ENCODE measurements at regions not wholly inside any gene's neighbourhood (a gene's known extent, or its start where the extent isn't known, plus 50 kb on each side); places are given as distances from the start of the nearest gene placed in this dataset.

DNA sequence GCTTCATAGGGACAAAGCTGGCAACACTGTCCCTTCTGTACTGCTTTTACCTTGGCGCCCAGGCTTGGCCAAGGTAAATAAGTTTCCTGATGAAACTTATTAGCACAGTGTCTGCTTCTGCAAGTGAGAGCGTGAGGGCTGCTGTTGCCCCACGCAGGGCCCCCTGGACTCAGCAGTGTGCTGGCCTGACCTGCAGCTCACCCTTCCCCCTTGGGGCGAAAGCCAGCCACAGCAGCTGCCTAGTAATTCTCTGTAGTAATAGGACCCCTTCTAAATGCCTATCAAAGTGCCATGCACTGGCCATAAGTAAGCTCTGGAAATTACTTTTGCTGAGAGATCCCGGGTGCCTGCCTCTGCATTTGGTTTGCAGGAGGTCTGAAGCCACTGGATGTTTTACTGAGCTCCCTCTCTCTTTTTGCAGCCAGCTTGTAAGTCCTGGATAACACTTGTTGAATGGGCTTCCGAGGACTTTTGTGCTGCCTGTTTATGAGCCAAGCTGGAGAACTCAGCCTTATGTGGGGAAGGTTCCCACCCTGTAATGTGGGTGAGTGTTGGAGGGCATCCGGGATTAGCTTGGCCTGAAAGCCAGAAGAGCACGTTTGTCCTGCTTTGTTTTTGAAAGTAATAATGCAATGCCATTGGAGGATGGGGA, 293.9 kb downstream of the C7orf25 start:
- no peak for DNase-seq (ENCODE audit: low spot score)

GRCh38 chr7:42617071-42617765, 294.7 kb downstream of the C7orf25 start:
- no peak for DNase-seq (ENCODE audit: low spot score)

- DNase-seq (ENCODE audit: low spot score), result no peak
These were observed 297.2 kb downstream of the C7orf25 start for GRCh38 chr7:42614636-42615035.

DNA sequence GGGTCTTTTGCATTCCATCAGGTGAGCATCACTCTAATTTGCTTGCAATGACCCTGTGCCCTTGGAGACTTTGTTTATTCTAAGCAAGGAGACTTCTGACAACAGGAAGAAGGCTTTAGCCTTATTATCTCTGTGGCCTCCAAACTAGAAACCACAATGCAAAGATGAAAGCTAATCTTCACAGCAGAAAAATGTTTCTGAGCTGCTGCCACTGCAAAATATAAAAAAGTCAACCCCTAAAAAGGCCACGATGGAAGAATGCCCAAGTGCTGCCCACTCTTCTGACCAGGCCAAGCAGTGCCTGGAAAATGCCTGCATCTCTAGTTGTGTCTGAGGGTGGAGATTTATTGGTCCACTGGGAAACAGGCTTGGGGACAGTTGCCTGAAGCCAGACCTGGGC, 299.9 kb downstream of the C7orf25 start:
- no peak for DNase-seq (ENCODE audit: low spot score)

- no peak for DNase-seq (ENCODE audit: low spot score)
These were observed 300.5 kb downstream of the C7orf25 start for GRCh38 chr7:42611289-42611928.

DNA sequence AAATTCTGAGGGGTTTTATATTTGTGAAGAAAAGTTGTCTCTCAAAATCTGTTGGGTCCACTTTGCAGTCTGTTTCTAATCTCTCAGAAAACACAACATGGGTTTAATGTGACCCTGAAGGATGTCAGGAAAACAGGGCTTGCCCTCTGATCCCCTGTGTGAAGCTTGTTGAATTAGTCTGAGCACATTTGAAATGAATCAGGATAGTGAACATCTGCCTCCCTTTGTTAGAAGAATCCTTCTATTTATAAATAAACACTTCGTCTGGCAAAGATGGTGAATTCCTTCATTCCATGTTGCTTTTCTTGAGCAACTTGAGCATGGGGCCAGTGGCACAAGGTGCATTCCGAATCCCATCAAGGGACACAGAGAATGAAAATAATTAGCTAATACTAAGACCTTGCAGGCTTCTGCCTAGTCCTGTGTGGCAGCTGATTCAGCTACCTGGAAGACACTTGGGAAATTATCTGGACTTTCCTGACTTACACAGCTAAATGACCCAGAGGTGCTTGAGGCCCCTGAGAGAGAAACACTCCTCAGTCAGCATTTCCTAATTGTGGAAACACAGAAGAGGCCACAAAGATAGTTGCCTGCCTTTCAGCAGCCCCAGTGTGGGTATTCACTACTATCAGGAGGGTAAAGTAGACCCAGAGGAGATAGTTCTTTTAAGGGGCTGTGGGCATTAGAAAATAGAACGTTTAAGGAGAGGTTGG, 305.5 kb downstream of the C7orf25 start:
- no peak for DNase-seq (ENCODE audit: low spot score)

DNA sequence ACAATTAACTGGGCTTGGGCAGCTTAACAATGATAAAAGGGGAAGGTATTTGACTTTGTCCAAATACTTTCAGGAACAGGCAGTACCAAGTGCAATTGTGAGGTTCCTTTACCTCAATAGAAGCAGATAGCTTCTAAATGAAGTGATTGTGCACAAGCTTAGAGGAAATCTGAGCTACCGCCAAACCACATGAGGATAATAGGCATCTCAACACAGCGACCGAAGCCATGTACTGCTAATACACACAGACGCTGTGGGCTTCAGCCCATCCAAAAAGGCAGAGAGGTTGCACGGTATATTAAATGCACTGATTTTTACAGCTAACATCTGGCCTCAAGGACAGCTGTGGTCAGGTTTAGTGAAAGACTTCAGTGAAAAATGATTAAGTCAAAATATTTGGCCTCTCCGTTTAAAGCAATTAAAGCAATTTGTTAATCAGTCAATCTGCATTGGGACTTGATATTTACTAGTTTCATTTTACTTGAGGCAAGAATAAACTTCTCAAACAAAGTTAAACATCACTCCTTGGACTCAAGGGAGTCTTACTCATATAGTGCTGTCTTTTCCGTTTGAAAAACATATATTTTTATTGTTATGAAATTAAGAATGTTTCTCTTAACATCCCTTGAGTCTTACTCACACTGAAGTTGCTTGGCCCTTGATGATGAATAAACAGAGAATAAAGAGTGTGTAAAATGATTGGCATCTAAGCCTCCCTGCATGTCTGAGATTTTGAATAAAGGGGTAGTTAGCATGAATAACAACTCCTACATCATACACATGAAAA, 306.3 kb downstream of the C7orf25 start:
- DNase-seq (ENCODE audit: low spot score), result no peak

DNA sequence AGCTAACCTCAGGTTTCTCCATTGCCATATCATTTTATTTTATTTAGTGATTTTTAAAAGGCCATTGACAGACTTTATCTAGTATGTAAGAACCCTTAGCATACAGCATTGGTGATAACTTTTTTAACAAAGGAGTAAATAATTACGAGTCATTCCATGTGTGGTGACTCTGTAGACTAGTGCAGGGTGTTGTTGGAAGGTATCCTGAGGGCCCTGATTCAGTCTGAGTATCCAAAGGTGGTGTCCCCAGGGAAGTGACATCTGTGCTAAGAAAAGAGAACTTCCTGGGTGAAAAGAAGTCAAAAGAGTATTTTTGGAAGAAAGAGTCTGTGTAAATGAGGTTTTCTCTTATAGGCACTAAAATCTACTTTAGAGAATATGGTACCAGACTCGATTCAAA, 308.4 kb downstream of the C7orf25 start:
- no peak for DNase-seq (ENCODE audit: low spot score)

GRCh38 chr7:42597300-42597699, 314.6 kb downstream of the C7orf25 start:
- DNase-seq (ENCODE audit: low spot score), result no peak

GRCh38 chr7:42596737-42597136, 315.1 kb downstream of the C7orf25 start:
- DNase-seq (ENCODE audit: low spot score), result no peak

GRCh38 chr7:42593860-42594259, 318.0 kb downstream of the C7orf25 start:
- no peak for DNase-seq (ENCODE audit: low spot score)

DNA sequence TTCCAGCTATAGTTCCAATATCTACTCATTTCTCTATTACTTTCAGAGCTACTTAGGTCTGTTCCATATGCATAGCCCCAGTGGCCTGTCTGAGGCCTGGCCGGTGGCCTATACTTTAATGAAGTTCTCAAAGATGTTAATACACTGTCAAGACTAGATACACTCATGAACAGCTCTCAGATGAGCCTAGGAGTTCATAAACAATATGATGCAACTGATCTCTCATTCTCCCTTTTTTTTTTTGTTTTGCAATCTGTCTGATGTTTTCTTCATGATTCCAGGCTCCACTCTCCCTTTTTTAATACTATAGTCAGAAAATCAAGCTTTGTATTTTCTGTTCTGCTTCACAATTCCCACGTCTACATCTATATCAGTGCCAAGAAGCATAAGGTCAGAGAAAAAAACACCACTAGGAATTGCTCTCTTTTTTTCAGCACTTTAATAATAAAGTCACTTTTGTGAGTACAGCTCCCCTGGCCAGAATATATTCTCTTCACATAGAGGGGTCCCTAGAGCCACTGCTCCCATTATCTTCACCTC, 321.0 kb downstream of the C7orf25 start:
- no peak for DNase-seq (ENCODE audit: low spot score)

GRCh38 chr7:42588876-42589275, 323.0 kb downstream of the C7orf25 start:
- no peak for DNase-seq (ENCODE audit: low spot score)

DNA sequence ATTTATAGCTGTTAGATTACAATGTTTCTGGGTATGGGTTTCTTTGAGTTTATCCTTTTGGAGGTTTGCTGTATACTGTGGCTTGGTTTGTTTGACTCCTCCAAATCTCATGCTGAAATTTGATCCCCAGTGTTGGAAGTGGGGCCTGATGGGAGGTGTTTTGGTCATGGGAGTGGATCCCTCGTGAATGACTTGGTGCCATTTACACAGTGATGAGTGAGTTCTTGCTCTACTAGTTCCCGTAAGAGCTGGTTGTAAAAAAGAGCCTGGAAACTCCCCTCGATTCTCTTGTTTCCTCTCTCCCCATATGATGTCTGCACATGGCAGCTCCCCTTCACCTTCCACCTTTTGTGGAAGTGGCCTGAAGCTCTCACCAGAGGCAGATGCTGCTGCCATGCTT, 324.1 kb downstream of the C7orf25 start:
- DNase-seq (ENCODE audit: low spot score), result no peak

- no peak for DNase-seq (ENCODE audit: low spot score)
These were observed 331.8 kb downstream of the C7orf25 start for GRCh38 chr7:42580061-42580460.

- no peak for DNase-seq (ENCODE audit: low spot score)
These were observed 336.7 kb downstream of the C7orf25 start for GRCh38 chr7:42575171-42575570.

DNA sequence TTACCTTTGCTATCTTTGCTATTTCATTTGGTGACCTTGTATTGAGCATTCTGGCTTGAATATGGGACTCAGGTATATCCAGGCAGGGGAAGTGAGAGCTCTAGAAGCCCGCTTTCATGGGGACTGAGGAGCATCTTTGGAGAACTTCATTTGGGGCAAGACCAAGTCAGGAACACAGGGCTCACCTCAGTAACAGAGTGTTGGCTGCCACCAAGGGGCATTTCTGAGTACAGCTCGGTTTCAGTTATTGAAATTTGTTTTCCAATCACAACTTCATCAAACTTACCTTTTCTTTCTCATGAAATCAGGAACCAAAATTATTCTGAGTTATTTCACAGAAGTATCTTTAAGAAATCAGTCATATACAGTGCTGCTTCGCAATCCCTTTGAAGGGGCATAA, 337.2 kb downstream of the C7orf25 start:
- DNase-seq (ENCODE audit: low spot score), result no peak

- DNase-seq (ENCODE audit: low spot score), result no peak
These were observed 337.1 kb upstream of the GLI3 start for GRCh38 chr7:42573881-42574672.

DNA sequence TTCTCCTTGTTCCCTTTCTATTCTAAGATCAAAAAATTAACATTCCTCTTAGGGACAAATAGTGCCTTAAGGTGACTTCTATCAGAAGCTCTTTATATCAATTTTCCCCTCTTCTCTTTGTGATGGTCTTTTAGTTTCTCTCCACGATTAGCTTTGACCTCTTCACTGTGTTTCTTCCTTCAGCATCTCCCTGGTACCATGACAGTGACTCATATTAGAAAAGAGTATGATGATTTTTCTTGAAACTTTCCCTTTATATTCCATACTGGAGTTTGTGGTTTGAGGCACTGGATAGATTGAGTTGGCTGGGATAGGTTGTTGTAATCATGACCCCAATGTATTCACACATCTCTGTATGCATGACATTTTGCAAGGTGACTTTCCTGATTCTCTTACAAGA, 335.6 kb upstream of the GLI3 start:
- no peak for DNase-seq (ENCODE audit: low spot score)

DNA sequence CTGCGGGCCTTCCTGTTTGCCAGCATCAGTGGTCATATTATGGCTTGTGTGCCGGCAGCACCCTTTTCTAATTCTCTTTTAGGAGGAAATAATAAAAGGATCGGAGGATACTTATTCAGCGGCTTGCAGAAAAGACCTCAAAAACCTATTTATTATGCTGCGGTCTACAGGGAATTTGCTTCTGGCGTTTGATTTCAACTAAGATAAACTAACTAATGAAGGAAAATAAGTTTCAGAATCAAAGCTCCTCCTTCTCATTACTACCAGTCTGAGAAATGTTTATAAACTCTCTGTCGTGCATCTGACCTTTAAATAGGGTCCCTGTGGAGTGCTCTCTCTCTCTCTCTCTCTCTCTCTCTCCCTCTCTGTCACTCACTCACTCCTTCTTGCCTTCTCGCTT, 335.0 kb upstream of the GLI3 start:
- DNase-seq (ENCODE audit: low spot score), result no peak

DNA sequence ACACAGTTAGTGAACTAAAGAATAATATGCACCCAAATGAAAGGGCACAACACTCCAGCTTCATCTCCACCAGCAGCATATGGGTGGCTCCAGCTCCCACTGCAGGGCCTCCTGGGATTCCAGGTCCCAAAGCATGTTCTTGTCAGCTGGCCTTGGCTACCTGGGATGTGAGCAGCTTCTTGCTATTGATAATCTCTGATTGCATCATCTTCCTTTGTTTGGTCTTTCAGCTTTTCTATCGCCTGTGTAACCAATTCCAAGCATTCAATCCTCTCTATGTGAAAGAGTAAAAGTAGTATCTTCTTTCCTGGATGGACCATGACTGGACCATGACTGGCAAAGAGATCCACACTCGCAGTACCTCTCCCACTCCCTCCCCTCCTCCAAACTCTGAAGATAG, 333.9 kb upstream of the GLI3 start:
- no peak for DNase-seq (ENCODE audit: low spot score)

All from kidney capillary endothelial cell (primary cell).